ENCODE measurements at regions not wholly inside any gene's neighbourhood (a gene's known extent, or its start where the extent isn't known, plus 50 kb on each side); places are given as distances from the start of the nearest gene placed in this dataset.

GRCh38 chr7:26919906-26920493 lies 55.6 kb upstream of the SKAP2 start:
- in situ Hi-C loops (cut with MboI; ENCODE audit: low sequenced_read_pairs in 4 of 4), result no loop called here
- no peak for ATAC-seq
- DNase-seq, result no peak
- Histone ChIP-seq H3K4me1 (no peaks in the 10 kb centered on the region), H3K4me3 (no peak overlapping the region), H3K9me3 (no peaks in the 10 kb centered on the region), H3K27ac (no peak overlapping the region), H3K27me3 (no peaks in the 10 kb centered on the region), H3K36me3 (no peaks in the 10 kb centered on the region)
- intact Hi-C loops (cut with DNase I; ENCODE audit: low total_unique reads), result no loop called here
- TF ChIP-seq POLR2A (IDR thresholded peaks at IDR 0.05) (no peak), CTCF (IDR thresholded peaks at IDR 0.05 in 4 of 5, conservative IDR thresholded peaks at IDR 0.05 in 1 of 5) (no peak)

GRCh38 chr7:26918241-26918640 lies 53.9 kb upstream of the SKAP2 start:
- TF ChIP-seq POLR2A (IDR thresholded peaks at IDR 0.05), result no peak
- TF ChIP-seq CTCF (IDR thresholded peaks at IDR 0.05 in 4 of 5, conservative IDR thresholded peaks at IDR 0.05 in 1 of 5), result no peak
- no peaks in the 10 kb centered on the region for H3K36me3 ChIP-seq
- no peak for DNase-seq
- no peak for ATAC-seq
- H3K27me3 ChIP-seq, result no peaks in the 10 kb centered on the region
- no peaks in the 10 kb centered on the region for H3K9me3 ChIP-seq
- no peaks in the 10 kb centered on the region for H3K4me1 ChIP-seq
- intact Hi-C loops (cut with DNase I; ENCODE audit: low total_unique reads) (no loop called here), in situ Hi-C loops (cut with MboI; ENCODE audit: low sequenced_read_pairs in 4 of 4) (no loop called here)
- H3K27ac ChIP-seq, result no peak overlapping the region
- no peak overlapping the region for H3K4me3 ChIP-seq

GRCh38 chr7:26916779-26917320 lies 52.5 kb upstream of the SKAP2 start:
- Histone ChIP-seq H3K36me3 (no peaks in the 10 kb centered on the region), H3K4me3 (no peak overlapping the region), H3K27me3 (no peaks in the 10 kb centered on the region), H3K9me3 (no peaks in the 10 kb centered on the region), H3K4me1 (peaks cover 0 to 6% of the 10 kb centered on the region in 2 donors), H3K27ac (no peak overlapping the region)
- DNase-seq (no peak), ATAC-seq (no peak)
- intact Hi-C loops (cut with DNase I; ENCODE audit: low total_unique reads), result no loop called here
- in situ Hi-C loops (cut with MboI; ENCODE audit: low sequenced_read_pairs in 4 of 4), result no loop called here
- no peak for TF ChIP-seq POLR2A (IDR thresholded peaks at IDR 0.05)

- H3K36me3 ChIP-seq, result no peaks in the 10 kb centered on the region
- ATAC-seq, result no peak
Observed at GRCh38 chr7:26916336-26916735, 51.9 kb upstream of the SKAP2 start.

More at GRCh38 chr7:26916336-26916735, 51.9 kb upstream of the SKAP2 start:
- Histone ChIP-seq H3K27ac (no peak overlapping the region), H3K9me3 (no peaks in the 10 kb centered on the region), H3K27me3 (no peaks in the 10 kb centered on the region), H3K4me3 (no peak overlapping the region), H3K4me1 (peaks cover 0 to 6% of the 10 kb centered on the region in 2 donors)
- intact Hi-C loops (cut with DNase I; ENCODE audit: low total_unique reads), result no loop called here
- DNase-seq, result no peak
- in situ Hi-C loops (cut with MboI; ENCODE audit: low sequenced_read_pairs in 4 of 4), result no loop called here
- TF ChIP-seq POLR2A (IDR thresholded peaks at IDR 0.05), result no peak
- TF ChIP-seq CTCF (IDR thresholded peaks at IDR 0.05 in 4 of 5, conservative IDR thresholded peaks at IDR 0.05 in 1 of 5), result no peak
